ENCODE measurements at regions not wholly inside any gene's neighbourhood (a gene's known extent, or its start where the extent isn't known, plus 50 kb on each side); places are given as distances from the start of the nearest gene placed in this dataset.

DNA sequence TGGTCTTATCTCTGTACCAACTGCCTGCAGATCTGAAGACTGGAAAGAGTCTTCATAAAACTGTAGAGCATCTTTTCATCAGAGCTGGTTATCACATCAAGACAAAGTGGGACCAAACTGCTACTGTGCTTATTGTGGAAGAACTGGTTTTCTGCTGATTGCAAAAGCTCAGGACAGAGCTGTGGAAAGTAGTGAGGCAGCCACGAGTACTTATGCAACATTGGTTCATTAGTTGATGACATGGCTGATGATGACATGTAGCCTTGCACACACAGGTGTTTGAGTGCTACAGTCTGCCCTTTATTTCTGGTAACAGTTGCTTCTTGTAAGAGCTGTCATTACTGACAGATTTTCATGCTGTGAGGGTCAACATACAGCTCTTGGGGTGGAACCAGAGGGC lies 185.4 kb upstream of the GUCY1A2 start:
- no peak for DNase-seq (ENCODE audit: low read depth)
- TF ChIP-seq, protein P1, sequence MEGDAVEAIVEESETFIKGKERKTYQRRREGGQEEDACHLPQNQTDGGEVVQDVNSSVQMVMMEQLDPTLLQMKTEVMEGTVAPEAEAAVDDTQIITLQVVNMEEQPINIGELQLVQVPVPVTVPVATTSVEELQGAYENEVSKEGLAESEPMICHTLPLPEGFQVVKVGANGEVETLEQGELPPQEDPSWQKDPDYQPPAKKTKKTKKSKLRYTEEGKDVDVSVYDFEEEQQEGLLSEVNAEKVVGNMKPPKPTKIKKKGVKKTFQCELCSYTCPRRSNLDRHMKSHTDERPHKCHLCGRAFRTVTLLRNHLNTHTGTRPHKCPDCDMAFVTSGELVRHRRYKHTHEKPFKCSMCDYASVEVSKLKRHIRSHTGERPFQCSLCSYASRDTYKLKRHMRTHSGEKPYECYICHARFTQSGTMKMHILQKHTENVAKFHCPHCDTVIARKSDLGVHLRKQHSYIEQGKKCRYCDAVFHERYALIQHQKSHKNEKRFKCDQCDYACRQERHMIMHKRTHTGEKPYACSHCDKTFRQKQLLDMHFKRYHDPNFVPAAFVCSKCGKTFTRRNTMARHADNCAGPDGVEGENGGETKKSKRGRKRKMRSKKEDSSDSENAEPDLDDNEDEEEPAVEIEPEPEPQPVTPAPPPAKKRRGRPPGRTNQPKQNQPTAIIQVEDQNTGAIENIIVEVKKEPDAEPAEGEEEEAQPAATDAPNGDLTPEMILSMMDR (IDR thresholded peaks at IDR 0.05; ENCODE audit: control insufficient read depth, insufficient read depth, low read depth, low read length, missing control alignments), result no peak
- H3K4me3 ChIP-seq (ENCODE audit: control insufficient read depth, low read depth, low read length), result no peak overlapping the region

GRCh38 chr11:107202241-107202640 lies 184.0 kb upstream of the GUCY1A2 start:
- TF ChIP-seq, protein P1 (IDR thresholded peaks at IDR 0.05; ENCODE audit: control insufficient read depth, insufficient read depth, low read depth, low read length, missing control alignments), result no peak
- DNase-seq (ENCODE audit: low read depth), result no peak

GRCh38 chr11:107198490-107199007 lies 180.3 kb upstream of the GUCY1A2 start:
- no peak overlapping the region for H3K4me3 ChIP-seq (ENCODE audit: control insufficient read depth, low read depth, low read length)

More at GRCh38 chr11:107202241-107202640, 184.0 kb upstream of the GUCY1A2 start:
- no peak overlapping the region for H3K4me3 ChIP-seq (ENCODE audit: control insufficient read depth, low read depth, low read length)

GRCh38 chr11:107197932-107198331 lies 179.7 kb upstream of the GUCY1A2 start:
- H3K4me3 ChIP-seq (ENCODE audit: control insufficient read depth, low read depth, low read length), result no peak overlapping the region
- no peak for DNase-seq (ENCODE audit: low read depth)
- TF ChIP-seq, protein P1 (IDR thresholded peaks at IDR 0.05; ENCODE audit: control insufficient read depth, insufficient read depth, low read depth, low read length, missing control alignments), result no peak

More at GRCh38 chr11:107198490-107199007, 180.3 kb upstream of the GUCY1A2 start:
- no peak for DNase-seq (ENCODE audit: low read depth)
- TF ChIP-seq, protein P1 (IDR thresholded peaks at IDR 0.05; ENCODE audit: control insufficient read depth, insufficient read depth, low read depth, low read length, missing control alignments), result no peak

GRCh38 chr11:107196732-107197131 lies 178.5 kb upstream of the GUCY1A2 start:
- no peak overlapping the region for H3K4me3 ChIP-seq (ENCODE audit: control insufficient read depth, low read depth, low read length)
- TF ChIP-seq, protein P1 (IDR thresholded peaks at IDR 0.05; ENCODE audit: control insufficient read depth, insufficient read depth, low read depth, low read length, missing control alignments), result no peak
- no peak for DNase-seq (ENCODE audit: low read depth)

DNA sequence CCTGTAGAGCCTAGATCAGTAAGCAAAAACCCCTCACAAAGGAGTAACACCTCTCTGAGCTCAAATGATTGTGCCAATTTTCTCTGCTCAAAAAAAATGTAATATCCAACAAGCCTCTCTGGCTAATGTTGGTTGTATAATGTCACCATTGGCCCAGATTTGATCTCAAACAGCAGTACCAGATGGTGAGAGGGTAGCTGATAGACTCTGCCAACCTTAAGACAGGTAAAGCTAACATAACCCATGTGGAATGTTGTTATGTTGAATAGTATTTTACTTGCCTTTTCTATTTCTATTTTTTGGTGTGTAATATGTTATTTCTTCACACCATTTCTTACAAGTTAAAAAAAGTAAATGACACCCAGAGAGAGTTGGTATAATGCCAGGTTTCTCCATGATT lies 166.7 kb upstream of the GUCY1A2 start:
- H3K4me3 ChIP-seq (ENCODE audit: control insufficient read depth, low read depth, low read length), result no peak overlapping the region
- TF ChIP-seq, protein P1 (IDR thresholded peaks at IDR 0.05; ENCODE audit: control insufficient read depth, insufficient read depth, low read depth, low read length, missing control alignments), result no peak
- no peak for DNase-seq (ENCODE audit: low read depth)

GRCh38 chr11:107183953-107184352 lies 165.7 kb upstream of the GUCY1A2 start:
- no peak overlapping the region for H3K4me3 ChIP-seq (ENCODE audit: control insufficient read depth, low read depth, low read length)
- TF ChIP-seq, protein P1 (IDR thresholded peaks at IDR 0.05; ENCODE audit: control insufficient read depth, insufficient read depth, low read depth, low read length, missing control alignments), result no peak
- no peak for DNase-seq (ENCODE audit: low read depth)
